HCT116 (cell line): ENCODE measurements at regions not wholly inside any gene's neighbourhood (a gene's known extent, or its start where the extent isn't known, plus 50 kb on each side); places are given as distances from the start of the nearest gene placed in this dataset.

Experiments used
- ATAC-seq: fragments of 200-7000 bp; cut with Tn5 transposase; 2 replicates; pipeline ENCODE4 v1.9.1; 2020; ENCODE audit warnings: mild to moderate bottlenecking, moderate library complexity
- BruUV-seq: library from RNA; stranded (reverse); fragments of 400-500 nt; replicated peaks from 2 replicates; lab custom pipeline; 2021; lab: Mats Ljungman, UMichigan
- CTCF ChIA-PET: fragments of 300-600 bp; sonication (Branson Sonifier 250); formaldehyde crosslinking; loops from one replicate; lab custom pipeline; 2021; ENCODE audit warnings: antibody characterized with exemption; lab: Charles Lee
- POLR2A ChIA-PET: fragments of 300-600, 350-600 bp; sonication (Branson Sonifier 250); formaldehyde crosslinking; loops from one replicate; lab custom pipeline; 2021; ENCODE audit warnings: antibody characterized with exemption; lab: Charles Lee
- RAD21 ChIA-PET, 2 experiments: fragments of 300-600 bp; sonication (Branson Sonifier 250); formaldehyde crosslinking; loops; one replicate each; lab custom pipeline; 2023; ENCODE audit warnings: low total read pairs in 2 of 2; ENCODE audit not compliant: uncharacterized antibody in 2 of 2, unreplicated experiment in 2 of 2, low non-redundant PET in 1 of 2; lab: Charles Lee
- DNase-seq: peaks from one replicate; pipeline ENCODE4 v3.0.0-alpha.2; 2010; ENCODE audit warnings: low read depth, low spot score
- H2AFZ ChIP-seq: fragments of 200-600 bp; shearing (Covaris generic), sonication (generic); 2 replicates; pipeline ENCODE4 v1.6.1; 2017; ENCODE audit warnings: low read depth, mixed run types, mixed read lengths, antibody characterized with exemption, low read length; ENCODE audit not compliant: poor library complexity, severe bottlenecking
- H3K27ac ChIP-seq: 2 replicates; pipeline ENCODE4 v1.5.1; 2012; ENCODE audit warnings: low read depth, low read length
- H3K27me3 ChIP-seq: fragments of 200-600 bp; sonication (generic); 2 replicates; pipeline ENCODE4 v1.6.1; 2016; ENCODE audit warnings: mixed run types, low read length, mixed read lengths; ENCODE audit not compliant: insufficient read depth
- H3K36me3 ChIP-seq, 2 experiments: fragments of 200-500 bp in 1 of 2; fragments of 200-600 bp in 1 of 2; sonication (Bioruptor generic) in 1 of 2; sonication (generic) in 1 of 2; 2 replicates each; pipeline versions ENCODE4 v1.5.1 to v1.6.1; 2014 to 2016; ENCODE audit warnings: low read length in 2 of 2, inconsistent platforms in 1 of 2, mixed read lengths in 1 of 2, mixed run types in 1 of 2; ENCODE audit not compliant: insufficient read depth in 2 of 2, control insufficient read depth in 1 of 2
- H3K4me1 ChIP-seq, 2 experiments: fragments of 200-600 bp in 1 of 2; sonication (generic) in 1 of 2; 2 replicates each; pipeline versions ENCODE4 v1.5.1 to v1.6.1; 2012 to 2017; ENCODE audit warnings: low read length in 2 of 2, inconsistent platforms in 1 of 2, mild to moderate bottlenecking in 1 of 2, mixed read lengths in 1 of 2, mixed run types in 1 of 2, moderate library complexity in 1 of 2; ENCODE audit not compliant: insufficient read depth in 2 of 2, control insufficient read depth in 1 of 2
- H3K4me2 ChIP-seq: fragments of 200-600 bp; sonication (generic); 2 replicates; pipeline ENCODE4 v1.6.1; 2017; ENCODE audit warnings: mixed run types, low read length, mixed read lengths
- H3K4me3 ChIP-seq, 2 experiments: fragments of 200-600 bp in 1 of 2; sonication (generic) in 1 of 2; replicated peaks in 1 of 2; 2 replicates each; pipeline ENCODE4 v1.5.1; 2011 to 2016; ENCODE audit warnings: low read length in 2 of 2, control low read depth in 1 of 2, low read depth in 1 of 2, mild to moderate bottlenecking in 1 of 2, mixed read lengths in 1 of 2, mixed run types in 1 of 2
- H3K79me2 ChIP-seq: fragments of 200-600 bp; sonication (generic); 2 replicates; pipeline ENCODE4 v1.6.1; 2017; ENCODE audit warnings: mild to moderate bottlenecking, mixed run types, low read length, moderate library complexity, mixed read lengths; ENCODE audit not compliant: insufficient read depth
- H3K9ac ChIP-seq: fragments of 200-600 bp; sonication (generic); 2 replicates; pipeline ENCODE4 v1.6.1; 2016; ENCODE audit warnings: low read length, mixed read lengths
- H3K9me2 ChIP-seq: fragments of 200-600 bp; sonication (generic), shearing (Covaris generic); 2 replicates; pipeline ENCODE4 v1.6.1; 2017; ENCODE audit warnings: mixed run types, mild to moderate bottlenecking, moderate library complexity; ENCODE audit not compliant: insufficient read depth
- H3K9me3 ChIP-seq, 2 experiments: fragments of 200-500 bp in 1 of 2; fragments of 200-600 bp in 1 of 2; sonication (Bioruptor generic) in 1 of 2; sonication (generic) in 1 of 2; 2 replicates each; pipeline ENCODE4 v1.6.1; 2014 to 2017; ENCODE audit warnings: low read length in 2 of 2, mixed read lengths in 2 of 2, inconsistent platforms in 1 of 2, low read depth in 1 of 2, mild to moderate bottlenecking in 1 of 2, mixed run types in 1 of 2, moderate library complexity in 1 of 2; ENCODE audit not compliant: control insufficient read depth in 1 of 2, insufficient read depth in 1 of 2
- H4K20me1 ChIP-seq: fragments of 200-600 bp; sonication (generic), shearing (Covaris generic); 2 replicates; pipeline ENCODE4 v1.6.1; 2017; ENCODE audit warnings: mixed run types, mild to moderate bottlenecking, moderate library complexity; ENCODE audit not compliant: insufficient read depth
- ATF3 ChIP-seq: IDR thresholded peaks from 2 replicates; pipeline ENCODE4 v1.6.1; 2012
- CBX3 ChIP-seq: IDR thresholded peaks from 2 replicates; pipeline ENCODE4 v1.6.1; 2012; ENCODE audit warnings: low read depth
- CEBPB ChIP-seq: IDR thresholded peaks from 2 replicates; pipeline ENCODE4 v1.6.1; 2012; ENCODE audit warnings: low read depth
- EGR1 ChIP-seq: IDR thresholded peaks from 2 replicates; pipeline ENCODE4 v1.6.1; 2012; ENCODE audit warnings: low read depth
- ELF1 ChIP-seq: IDR thresholded peaks from 2 replicates; pipeline ENCODE4 v1.6.1; 2012; ENCODE audit warnings: low read depth, borderline replicate concordance
- EZH2phosphoT487 ChIP-seq: fragments of 200-600 bp; IDR thresholded peaks from 2 replicates; pipeline ENCODE4 v1.6.1; 2018; ENCODE audit warnings: antibody characterized with exemption, borderline replicate concordance
- FOSL1 ChIP-seq: IDR thresholded peaks from 2 replicates; pipeline ENCODE4 v1.6.1; 2012; ENCODE audit warnings: low read depth
- JUND ChIP-seq: IDR thresholded peaks from 2 replicates; pipeline ENCODE4 v1.6.1; 2012
- MAX ChIP-seq: IDR thresholded peaks from 2 replicates; pipeline ENCODE4 v1.6.1; 2012
- POLR2A ChIP-seq: IDR thresholded peaks from 2 replicates; pipeline ENCODE4 v1.7.0; 2011; ENCODE audit warnings: borderline replicate concordance; ENCODE audit not compliant: insufficient read depth, insufficient read length; ENCODE audit errors: extremely low read depth
- RAD21 ChIP-seq: IDR thresholded peaks from 2 replicates; pipeline ENCODE4 v1.6.1; 2012; ENCODE audit warnings: low read depth, mild to moderate bottlenecking
- SIN3A ChIP-seq: IDR thresholded peaks from 2 replicates; pipeline ENCODE4 v1.6.1; 2012; ENCODE audit warnings: low read depth
- SP1 ChIP-seq: IDR thresholded peaks from 2 replicates; pipeline ENCODE4 v1.6.1; 2012; ENCODE audit warnings: low read depth
- SRF ChIP-seq: IDR thresholded peaks from 2 replicates; pipeline ENCODE4 v1.6.1; 2012; ENCODE audit warnings: low read depth
- TCF7L2 ChIP-seq: IDR thresholded peaks from 2 replicates; pipeline ENCODE4 v1.7.0; 2011; ENCODE audit warnings: borderline replicate concordance, inconsistent platforms; ENCODE audit not compliant: insufficient read depth, insufficient read length; ENCODE audit errors: extremely low read depth
- YY1 ChIP-seq: IDR thresholded peaks from 2 replicates; pipeline ENCODE4 v1.6.1; 2011; ENCODE audit warnings: low read length, low read depth, moderate library complexity, mild to moderate bottlenecking; ENCODE audit not compliant: insufficient replicate concordance; ENCODE audit errors: extremely low read depth
- ZBTB33 ChIP-seq: IDR thresholded peaks from 2 replicates; pipeline ENCODE4 v1.6.1; 2011; ENCODE audit warnings: mild to moderate bottlenecking, low read length, moderate library complexity; ENCODE audit not compliant: insufficient replicate concordance; ENCODE audit errors: extremely low read depth
- ZFX ChIP-seq: fragments of 450-650 bp; IDR thresholded peaks from 2 replicates; pipeline ENCODE4 v1.6.1; 2017
- ZNF274 ChIP-seq: fragments of 200-500 bp; sonication (Bioruptor generic); IDR thresholded peaks from 2 replicates; pipeline ENCODE4 v1.6.1; 2014; ENCODE audit warnings: mild to moderate bottlenecking, low read depth, low read length, inconsistent platforms
- intact Hi-C: fragments of 100-400 bp; cut with micrococcal nuclease; formaldehyde crosslinking; loops from 2 replicates; pipeline ENCODE4 v1.10.0; 2022

GRCh38 chr7:8378349-8379019 lies 54.9 kb upstream of the NXPH1 start:
- BruUV-seq: no TSS peak
- POLR2A ChIA-PET: no interaction called here

More at GRCh38 chr7:8378349-8379019, 54.9 kb upstream of the NXPH1 start:
- H3K27me3 ChIP-seq: no peaks in the 10 kb centered on the region
- H3K9ac ChIP-seq: no peak overlapping the region
- ChIA-PET CTCF (no interaction called here), RAD21 (no interaction called here)
- no peaks in the 10 kb centered on the region for H4K20me1 ChIP-seq
- H3K9me3 ChIP-seq: no peaks in the 10 kb centered on the region
- TF ChIP-seq ZFX: no peak
- TF ChIP-seq EZH2phosphoT487: no peak
- no peak for TF ChIP-seq YY1
- TF ChIP-seq ELF1: no peak
- no peak for TF ChIP-seq SRF
- TF ChIP-seq CEBPB: no peak
- TF ChIP-seq MAX: no peak
- no peak for TF ChIP-seq JUND
- TF ChIP-seq ZNF274: no peak
- TF ChIP-seq ZBTB33: no peak
- no peak for TF ChIP-seq SP1
- TF ChIP-seq POLR2A: no peak
- no peak for TF ChIP-seq CBX3
- TF ChIP-seq FOSL1: no peak
- no peak for TF ChIP-seq SIN3A
- no peak for TF ChIP-seq ATF3
- no peak for TF ChIP-seq EGR1
- TF ChIP-seq RAD21: no peak
- no peak for TF ChIP-seq TCF7L2
- ATAC-seq (no peak), DNase-seq (no peak)
- no peak overlapping the region for H3K4me3 ChIP-seq
- no peak overlapping the region for H3K27ac ChIP-seq
- no peaks in the 10 kb centered on the region for H3K79me2 ChIP-seq
- no peaks in the 10 kb centered on the region for H3K36me3 ChIP-seq
- H3K9me2 ChIP-seq: no peaks in the 10 kb centered on the region
- intact Hi-C loops: no loop called here
- no peak overlapping the region for H3K4me2 ChIP-seq
- H2AFZ ChIP-seq: no peak overlapping the region
- no peaks in the 10 kb centered on the region for H3K4me1 ChIP-seq
